22Rv1 (cell line): ENCODE measurements at regions not wholly inside any gene's neighbourhood (a gene's known extent, or its start where the extent isn't known, plus 50 kb on each side); places are given as distances from the start of the nearest gene placed in this dataset.

Experiments used
- H3K27ac ChIP-seq: fragments of 450-650 bp; 2 replicates; pipeline ENCODE4 v1.5.1; 2017
- CTCF ChIP-seq: fragments of 450-650 bp; IDR thresholded peaks from 2 replicates; pipeline ENCODE4 v1.5.1; 2017; ENCODE audit warnings: mild to moderate bottlenecking
- ZFX ChIP-seq: fragments of 450-650 bp; IDR thresholded peaks from 2 replicates; pipeline ENCODE4 v1.6.1; 2017; ENCODE audit warnings: antibody characterized with exemption, borderline replicate concordance

GRCh38 chr14:22420598-22421186, 168.3 kb downstream of the DAD1 start:
- H3K27ac ChIP-seq: no peak overlapping the region
- TF ChIP-seq ZFX: no peak
- no peak for TF ChIP-seq CTCF

- no peak overlapping the region for H3K27ac ChIP-seq
- TF ChIP-seq ZFX: no peak
- no peak for TF ChIP-seq CTCF
These were observed 169.4 kb downstream of the DAD1 start for GRCh38 chr14:22419620-22420019.

- TF ChIP-seq ZFX (no peak), CTCF (no peak)
- no peak overlapping the region for H3K27ac ChIP-seq
These were observed 170.4 kb downstream of the DAD1 start for GRCh38 chr14:22418631-22419030.

- H3K27ac ChIP-seq: no peak overlapping the region
- TF ChIP-seq ZFX: no peak
- TF ChIP-seq CTCF: no peak
These were observed 171.1 kb downstream of the DAD1 start for GRCh38 chr14:22417914-22418313.

- TF ChIP-seq ZFX: no peak
- no peak for TF ChIP-seq CTCF
- H3K27ac ChIP-seq: no peak overlapping the region
These were observed 172.8 kb downstream of the DAD1 start for GRCh38 chr14:22416193-22416592.

GRCh38 chr14:22415605-22415959, 173.4 kb downstream of the DAD1 start:
- H3K27ac ChIP-seq: no peak overlapping the region
- TF ChIP-seq CTCF (no peak), ZFX (no peak)

GRCh38 chr14:22414876-22415604, 174.0 kb downstream of the DAD1 start:
- TF ChIP-seq CTCF (no peak), ZFX (no peak)
- H3K27ac ChIP-seq: no peak overlapping the region
